HG03196 (cell line): ENCODE measurements at regions not wholly inside any gene's neighbourhood (a gene's known extent, or its start where the extent isn't known, plus 50 kb on each side); places are given as distances from the start of the nearest gene placed in this dataset.
"Not testable (repeated sequence)": the region's sequence is repeated elsewhere in the genome, so short reads cannot be mapped to it uniquely, and the experiment has no call there.

Source experiments
- ATAC-seq: cut with Tn5 transposase; IDR thresholded peaks from one replicate; pipeline ENCODE4 v1.9.1; 2021; ENCODE audit not compliant: unreplicated experiment

- ATAC-seq: no peak
Observed at GRCh38 chr18:71116535-71116934, 827.7 kb downstream of the SOCS6 start.

- ATAC-seq: no peak
Observed at GRCh38 chr18:71115261-71115660, 826.4 kb downstream of the SOCS6 start.

GRCh38 chr18:71114550-71115210 lies 825.8 kb downstream of the SOCS6 start:
- ATAC-seq: no peak

GRCh38 chr18:71107244-71107643 lies 818.4 kb downstream of the SOCS6 start:
- ATAC-seq: no peak

- no peak for ATAC-seq
Observed at GRCh38 chr18:71106701-71107100, 817.9 kb downstream of the SOCS6 start.

GRCh38 chr18:71105994-71106546 lies 817.2 kb downstream of the SOCS6 start:
- ATAC-seq: no peak

GRCh38 chr18:71105078-71105819 lies 816.4 kb downstream of the SOCS6 start:
- ATAC-seq: no peak

- no peak for ATAC-seq
Observed at GRCh38 chr18:71079606-71080005, 790.8 kb downstream of the SOCS6 start.

GRCh38 chr18:71077451-71077850 lies 788.6 kb downstream of the SOCS6 start:
- no peak for ATAC-seq

- no peak for ATAC-seq
Observed at GRCh38 chr18:71075147-71075546, 786.3 kb downstream of the SOCS6 start.

GRCh38 chr18:71068338-71068737 lies 779.5 kb downstream of the SOCS6 start:
- ATAC-seq: no peak

- ATAC-seq: no peak
Observed at GRCh38 chr18:71049893-71050292, 761.0 kb downstream of the SOCS6 start.

- ATAC-seq: no peak
Observed at GRCh38 chr18:71047882-71048281, 759.0 kb downstream of the SOCS6 start.

- ATAC-seq: no peak
Observed at GRCh38 chr18:71045331-71046065, 756.7 kb downstream of the SOCS6 start.

GRCh38 chr18:71040161-71040560 lies 751.3 kb downstream of the SOCS6 start:
- no peak for ATAC-seq

GRCh38 chr18:71038196-71038595 lies 749.4 kb downstream of the SOCS6 start:
- ATAC-seq: no peak

- ATAC-seq: no peak
Observed at GRCh38 chr18:71036783-71037182, 747.9 kb downstream of the SOCS6 start.

- not testable (repeated sequence) for ATAC-seq
Observed at GRCh38 chr18:71031296-71032191, 742.7 kb downstream of the SOCS6 start.

- ATAC-seq: not testable (repeated sequence)
Observed at GRCh38 chr18:71030085-71030484, 741.2 kb downstream of the SOCS6 start.

- ATAC-seq: no peak
Observed at GRCh38 chr18:71028285-71028762, 739.5 kb downstream of the SOCS6 start.
